ENCODE measurements at regions not wholly inside any gene's neighbourhood (a gene's known extent, or its start where the extent isn't known, plus 50 kb on each side); places are given as distances from the start of the nearest gene placed in this dataset.

DNA sequence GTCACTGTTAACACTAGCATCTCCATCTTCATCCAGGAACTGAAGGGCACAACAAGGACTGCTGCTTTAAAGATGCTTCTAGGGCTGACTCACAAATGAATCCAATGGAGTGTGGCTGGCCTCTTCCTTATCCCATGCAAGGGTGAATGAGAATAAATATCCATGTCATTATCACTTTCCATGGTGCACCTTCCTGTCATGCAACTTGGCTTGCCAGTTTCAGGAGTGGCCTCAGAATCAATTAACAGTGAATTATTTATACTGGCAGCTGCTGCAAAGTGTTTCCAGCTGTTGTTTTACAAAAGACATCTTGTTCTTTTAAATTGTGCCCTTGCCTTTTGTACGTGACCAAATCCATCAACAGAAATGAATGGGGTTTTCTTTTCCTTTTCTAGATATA lies 499.3 kb upstream of the TMEM132C start:
- TF ChIP-seq, protein P1, sequence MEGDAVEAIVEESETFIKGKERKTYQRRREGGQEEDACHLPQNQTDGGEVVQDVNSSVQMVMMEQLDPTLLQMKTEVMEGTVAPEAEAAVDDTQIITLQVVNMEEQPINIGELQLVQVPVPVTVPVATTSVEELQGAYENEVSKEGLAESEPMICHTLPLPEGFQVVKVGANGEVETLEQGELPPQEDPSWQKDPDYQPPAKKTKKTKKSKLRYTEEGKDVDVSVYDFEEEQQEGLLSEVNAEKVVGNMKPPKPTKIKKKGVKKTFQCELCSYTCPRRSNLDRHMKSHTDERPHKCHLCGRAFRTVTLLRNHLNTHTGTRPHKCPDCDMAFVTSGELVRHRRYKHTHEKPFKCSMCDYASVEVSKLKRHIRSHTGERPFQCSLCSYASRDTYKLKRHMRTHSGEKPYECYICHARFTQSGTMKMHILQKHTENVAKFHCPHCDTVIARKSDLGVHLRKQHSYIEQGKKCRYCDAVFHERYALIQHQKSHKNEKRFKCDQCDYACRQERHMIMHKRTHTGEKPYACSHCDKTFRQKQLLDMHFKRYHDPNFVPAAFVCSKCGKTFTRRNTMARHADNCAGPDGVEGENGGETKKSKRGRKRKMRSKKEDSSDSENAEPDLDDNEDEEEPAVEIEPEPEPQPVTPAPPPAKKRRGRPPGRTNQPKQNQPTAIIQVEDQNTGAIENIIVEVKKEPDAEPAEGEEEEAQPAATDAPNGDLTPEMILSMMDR (IDR thresholded peaks at IDR 0.05 in 2 of 3, conservative IDR thresholded peaks at IDR 0.05 in 1 of 3; ENCODE audit: control insufficient read depth in 2 of 3, extremely low read depth in 1 of 3, insufficient read depth in 1 of 3, low read depth in 3 of 3, low read length in 3 of 3): no peak
- TF ChIP-seq CHD1 (IDR thresholded peaks at IDR 0.05; ENCODE audit: low read depth, low read length) (no peak), TCF7 (IDR thresholded peaks at IDR 0.05; ENCODE audit: borderline replicate concordance) (no peak), TAF1 (IDR thresholded peaks at IDR 0.05; ENCODE audit: borderline replicate concordance, low read depth, low read length) (no peak), POLR2AphosphoS5 (IDR thresholded peaks at IDR 0.05; ENCODE audit: low read length) (no peak), MXI1 (IDR thresholded peaks at IDR 0.05; ENCODE audit: low read depth, low read length) (no peak), POLR2A (IDR thresholded peaks at IDR 0.05; ENCODE audit: low read depth, low read length) (no peak), MYC (IDR thresholded peaks at IDR 0.05; ENCODE audit: insufficient read depth, insufficient read length, insufficient replicate concordance, low read length, severe bottlenecking) (no peak), HDAC6 (IDR thresholded peaks at IDR 0.05; ENCODE audit: unreplicated experiment) (no peak), EED (IDR thresholded peaks at IDR 0.05; ENCODE audit: low read depth) (no peak), EP300 (IDR thresholded peaks at IDR 0.05; ENCODE audit: borderline replicate concordance in 1 of 2, control insufficient read depth in 1 of 2, low read depth in 2 of 2, low read length in 2 of 2) (no peak)
- TF ChIP-seq, protein P2, sequence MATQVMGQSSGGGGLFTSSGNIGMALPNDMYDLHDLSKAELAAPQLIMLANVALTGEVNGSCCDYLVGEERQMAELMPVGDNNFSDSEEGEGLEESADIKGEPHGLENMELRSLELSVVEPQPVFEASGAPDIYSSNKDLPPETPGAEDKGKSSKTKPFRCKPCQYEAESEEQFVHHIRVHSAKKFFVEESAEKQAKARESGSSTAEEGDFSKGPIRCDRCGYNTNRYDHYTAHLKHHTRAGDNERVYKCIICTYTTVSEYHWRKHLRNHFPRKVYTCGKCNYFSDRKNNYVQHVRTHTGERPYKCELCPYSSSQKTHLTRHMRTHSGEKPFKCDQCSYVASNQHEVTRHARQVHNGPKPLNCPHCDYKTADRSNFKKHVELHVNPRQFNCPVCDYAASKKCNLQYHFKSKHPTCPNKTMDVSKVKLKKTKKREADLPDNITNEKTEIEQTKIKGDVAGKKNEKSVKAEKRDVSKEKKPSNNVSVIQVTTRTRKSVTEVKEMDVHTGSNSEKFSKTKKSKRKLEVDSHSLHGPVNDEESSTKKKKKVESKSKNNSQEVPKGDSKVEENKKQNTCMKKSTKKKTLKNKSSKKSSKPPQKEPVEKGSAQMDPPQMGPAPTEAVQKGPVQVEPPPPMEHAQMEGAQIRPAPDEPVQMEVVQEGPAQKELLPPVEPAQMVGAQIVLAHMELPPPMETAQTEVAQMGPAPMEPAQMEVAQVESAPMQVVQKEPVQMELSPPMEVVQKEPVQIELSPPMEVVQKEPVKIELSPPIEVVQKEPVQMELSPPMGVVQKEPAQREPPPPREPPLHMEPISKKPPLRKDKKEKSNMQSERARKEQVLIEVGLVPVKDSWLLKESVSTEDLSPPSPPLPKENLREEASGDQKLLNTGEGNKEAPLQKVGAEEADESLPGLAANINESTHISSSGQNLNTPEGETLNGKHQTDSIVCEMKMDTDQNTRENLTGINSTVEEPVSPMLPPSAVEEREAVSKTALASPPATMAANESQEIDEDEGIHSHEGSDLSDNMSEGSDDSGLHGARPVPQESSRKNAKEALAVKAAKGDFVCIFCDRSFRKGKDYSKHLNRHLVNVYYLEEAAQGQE (IDR thresholded peaks at IDR 0.05; ENCODE audit: low read depth, low read length): no peak
- TF ChIP-seq, protein P3, sequence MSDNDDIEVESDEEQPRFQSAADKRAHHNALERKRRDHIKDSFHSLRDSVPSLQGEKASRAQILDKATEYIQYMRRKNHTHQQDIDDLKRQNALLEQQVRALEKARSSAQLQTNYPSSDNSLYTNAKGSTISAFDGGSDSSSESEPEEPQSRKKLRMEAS (IDR thresholded peaks at IDR 0.05; ENCODE audit: low read depth, low read length): no peak
